ENCODE measurements at regions not wholly inside any gene's neighbourhood (a gene's known extent, or its start where the extent isn't known, plus 50 kb on each side); places are given as distances from the start of the nearest gene placed in this dataset.

DNA sequence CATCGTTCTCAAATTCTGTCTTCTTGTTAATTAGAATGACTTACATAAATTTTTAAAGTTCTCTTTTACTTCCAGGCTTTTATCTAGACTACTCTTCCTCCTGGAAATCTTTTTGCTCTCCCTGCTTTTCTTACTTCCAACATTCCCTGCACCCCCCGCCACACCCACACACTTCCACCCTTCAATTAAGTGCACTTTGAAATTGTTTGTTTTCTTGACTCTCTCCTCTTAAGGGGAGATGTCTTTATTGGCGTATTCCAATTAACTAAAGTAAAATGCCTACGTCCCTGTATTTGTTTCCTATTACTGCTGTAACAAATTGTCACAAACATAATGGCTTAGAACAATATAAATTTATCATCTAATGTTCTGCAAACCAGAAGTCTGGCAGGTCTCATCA, 125.2 kb upstream of the KRR1 start (continued):
- TF ChIP-seq, protein P1, sequence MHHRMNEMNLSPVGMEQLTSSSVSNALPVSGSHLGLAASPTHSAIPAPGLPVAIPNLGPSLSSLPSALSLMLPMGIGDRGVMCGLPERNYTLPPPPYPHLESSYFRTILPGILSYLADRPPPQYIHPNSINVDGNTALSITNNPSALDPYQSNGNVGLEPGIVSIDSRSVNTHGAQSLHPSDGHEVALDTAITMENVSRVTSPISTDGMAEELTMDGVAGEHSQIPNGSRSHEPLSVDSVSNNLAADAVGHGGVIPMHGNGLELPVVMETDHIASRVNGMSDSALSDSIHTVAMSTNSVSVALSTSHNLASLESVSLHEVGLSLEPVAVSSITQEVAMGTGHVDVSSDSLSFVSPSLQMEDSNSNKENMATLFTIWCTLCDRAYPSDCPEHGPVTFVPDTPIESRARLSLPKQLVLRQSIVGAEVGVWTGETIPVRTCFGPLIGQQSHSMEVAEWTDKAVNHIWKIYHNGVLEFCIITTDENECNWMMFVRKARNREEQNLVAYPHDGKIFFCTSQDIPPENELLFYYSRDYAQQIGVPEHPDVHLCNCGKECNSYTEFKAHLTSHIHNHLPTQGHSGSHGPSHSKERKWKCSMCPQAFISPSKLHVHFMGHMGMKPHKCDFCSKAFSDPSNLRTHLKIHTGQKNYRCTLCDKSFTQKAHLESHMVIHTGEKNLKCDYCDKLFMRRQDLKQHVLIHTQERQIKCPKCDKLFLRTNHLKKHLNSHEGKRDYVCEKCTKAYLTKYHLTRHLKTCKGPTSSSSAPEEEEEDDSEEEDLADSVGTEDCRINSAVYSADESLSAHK (tag by site-specific recombination; IDR thresholded peaks at IDR 0.05): no peak
- no peak for TF ChIP-seq SP2 (tag by site-specific recombination; IDR thresholded peaks at IDR 0.05)
- TF ChIP-seq, protein P2, sequence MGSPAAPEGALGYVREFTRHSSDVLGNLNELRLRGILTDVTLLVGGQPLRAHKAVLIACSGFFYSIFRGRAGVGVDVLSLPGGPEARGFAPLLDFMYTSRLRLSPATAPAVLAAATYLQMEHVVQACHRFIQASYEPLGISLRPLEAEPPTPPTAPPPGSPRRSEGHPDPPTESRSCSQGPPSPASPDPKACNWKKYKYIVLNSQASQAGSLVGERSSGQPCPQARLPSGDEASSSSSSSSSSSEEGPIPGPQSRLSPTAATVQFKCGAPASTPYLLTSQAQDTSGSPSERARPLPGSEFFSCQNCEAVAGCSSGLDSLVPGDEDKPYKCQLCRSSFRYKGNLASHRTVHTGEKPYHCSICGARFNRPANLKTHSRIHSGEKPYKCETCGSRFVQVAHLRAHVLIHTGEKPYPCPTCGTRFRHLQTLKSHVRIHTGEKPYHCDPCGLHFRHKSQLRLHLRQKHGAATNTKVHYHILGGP (tag by site-specific recombination; IDR thresholded peaks at IDR 0.05): no peak
- no peak for TF ChIP-seq ZNF677 (tag by site-specific recombination; IDR thresholded peaks at IDR 0.05)
- no peak for TF ChIP-seq ZNF239 (tag by site-specific recombination; IDR thresholded peaks at IDR 0.05)
- no peak for TF ChIP-seq ZNF510 (tag by site-specific recombination; IDR thresholded peaks at IDR 0.05; ENCODE audit: insufficient replicate concordance)
- no peak for TF ChIP-seq ZBTB7A (tag by site-specific recombination; IDR thresholded peaks at IDR 0.05; ENCODE audit: low read depth)
- TF ChIP-seq ZBTB17 (tag by site-specific recombination; IDR thresholded peaks at IDR 0.05): no peak
- TF ChIP-seq ZNF274 (IDR thresholded peaks at IDR 0.05; ENCODE audit: low read length): no peak
- no peak for TF ChIP-seq ZNF274 (tag by site-specific recombination; IDR thresholded peaks at IDR 0.05; ENCODE audit: borderline replicate concordance)
- no peak for TF ChIP-seq ZNF10 (tag by site-specific recombination; IDR thresholded peaks at IDR 0.05)
- no peak for TF ChIP-seq ZNF48 (tag by site-specific recombination; IDR thresholded peaks at IDR 0.05)
- TF ChIP-seq, protein P3, sequence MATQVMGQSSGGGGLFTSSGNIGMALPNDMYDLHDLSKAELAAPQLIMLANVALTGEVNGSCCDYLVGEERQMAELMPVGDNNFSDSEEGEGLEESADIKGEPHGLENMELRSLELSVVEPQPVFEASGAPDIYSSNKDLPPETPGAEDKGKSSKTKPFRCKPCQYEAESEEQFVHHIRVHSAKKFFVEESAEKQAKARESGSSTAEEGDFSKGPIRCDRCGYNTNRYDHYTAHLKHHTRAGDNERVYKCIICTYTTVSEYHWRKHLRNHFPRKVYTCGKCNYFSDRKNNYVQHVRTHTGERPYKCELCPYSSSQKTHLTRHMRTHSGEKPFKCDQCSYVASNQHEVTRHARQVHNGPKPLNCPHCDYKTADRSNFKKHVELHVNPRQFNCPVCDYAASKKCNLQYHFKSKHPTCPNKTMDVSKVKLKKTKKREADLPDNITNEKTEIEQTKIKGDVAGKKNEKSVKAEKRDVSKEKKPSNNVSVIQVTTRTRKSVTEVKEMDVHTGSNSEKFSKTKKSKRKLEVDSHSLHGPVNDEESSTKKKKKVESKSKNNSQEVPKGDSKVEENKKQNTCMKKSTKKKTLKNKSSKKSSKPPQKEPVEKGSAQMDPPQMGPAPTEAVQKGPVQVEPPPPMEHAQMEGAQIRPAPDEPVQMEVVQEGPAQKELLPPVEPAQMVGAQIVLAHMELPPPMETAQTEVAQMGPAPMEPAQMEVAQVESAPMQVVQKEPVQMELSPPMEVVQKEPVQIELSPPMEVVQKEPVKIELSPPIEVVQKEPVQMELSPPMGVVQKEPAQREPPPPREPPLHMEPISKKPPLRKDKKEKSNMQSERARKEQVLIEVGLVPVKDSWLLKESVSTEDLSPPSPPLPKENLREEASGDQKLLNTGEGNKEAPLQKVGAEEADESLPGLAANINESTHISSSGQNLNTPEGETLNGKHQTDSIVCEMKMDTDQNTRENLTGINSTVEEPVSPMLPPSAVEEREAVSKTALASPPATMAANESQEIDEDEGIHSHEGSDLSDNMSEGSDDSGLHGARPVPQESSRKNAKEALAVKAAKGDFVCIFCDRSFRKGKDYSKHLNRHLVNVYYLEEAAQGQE (tag by site-specific recombination; IDR thresholded peaks at IDR 0.05): no peak
- no peak for TF ChIP-seq ZSCAN23 (tag by site-specific recombination; IDR thresholded peaks at IDR 0.05)
- TF ChIP-seq, protein P4, sequence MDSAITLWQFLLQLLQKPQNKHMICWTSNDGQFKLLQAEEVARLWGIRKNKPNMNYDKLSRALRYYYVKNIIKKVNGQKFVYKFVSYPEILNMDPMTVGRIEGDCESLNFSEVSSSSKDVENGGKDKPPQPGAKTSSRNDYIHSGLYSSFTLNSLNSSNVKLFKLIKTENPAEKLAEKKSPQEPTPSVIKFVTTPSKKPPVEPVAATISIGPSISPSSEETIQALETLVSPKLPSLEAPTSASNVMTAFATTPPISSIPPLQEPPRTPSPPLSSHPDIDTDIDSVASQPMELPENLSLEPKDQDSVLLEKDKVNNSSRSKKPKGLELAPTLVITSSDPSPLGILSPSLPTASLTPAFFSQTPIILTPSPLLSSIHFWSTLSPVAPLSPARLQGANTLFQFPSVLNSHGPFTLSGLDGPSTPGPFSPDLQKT (IDR thresholded peaks at IDR 0.05; ENCODE audit: borderline replicate concordance, low read depth, low read length): no peak
- TF ChIP-seq KLF1 (tag by site-specific recombination; IDR thresholded peaks at IDR 0.05): 0 out of 2 replicates have a peak, but pooled peaks have one; percentile 24

DNA sequence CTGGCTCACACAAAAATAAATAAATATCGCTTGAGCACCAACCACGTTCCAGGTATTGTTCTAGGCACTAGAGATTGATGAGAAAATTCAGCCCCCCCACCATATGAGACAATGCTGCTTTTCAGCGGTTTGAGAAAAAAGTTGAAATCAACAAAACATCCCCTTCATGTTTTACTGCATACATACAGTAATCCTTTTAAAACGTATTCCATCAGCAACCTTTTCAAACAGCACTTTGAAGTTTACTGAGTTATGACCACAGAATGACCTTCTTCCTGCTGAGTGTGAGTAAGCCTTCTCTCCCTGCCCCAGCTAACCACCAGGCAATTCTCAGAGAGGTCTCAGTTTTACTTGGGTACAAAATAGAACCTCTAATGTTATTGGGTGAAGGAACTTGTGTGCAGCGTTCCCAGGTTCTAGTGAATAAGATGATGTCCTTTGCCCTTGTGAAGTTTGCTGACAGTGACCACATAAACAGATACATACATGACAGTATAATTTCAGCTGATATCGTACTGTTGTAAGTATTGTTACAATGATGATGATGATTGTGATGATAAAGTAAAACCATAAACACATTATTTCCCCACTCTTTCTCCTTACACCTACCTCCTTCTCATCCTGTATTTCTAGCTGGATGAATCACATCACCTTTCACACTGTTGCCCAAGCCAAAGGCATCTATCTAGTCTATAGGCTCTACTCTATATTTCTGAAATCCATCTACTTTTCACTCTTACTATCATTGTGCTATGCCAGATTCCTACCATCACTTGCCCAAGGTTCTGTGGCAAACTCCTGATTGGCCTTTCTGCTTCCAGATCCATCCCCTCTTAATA, 124.4 kb upstream of the KRR1 start:
- no peak overlapping the region for H3K27ac ChIP-seq (ENCODE audit: extremely low read depth, low read depth, low read length)
- peaks cover 5% of the 10 kb centered on the region for H3K4me1 ChIP-seq (ENCODE audit: control insufficient read depth, insufficient read depth, low read length)
- no peak overlapping the region for H3K4me3 ChIP-seq (ENCODE audit: low read depth, low read length)
- H3K9me3 ChIP-seq (ENCODE audit: control insufficient read depth, insufficient read depth, low read depth, low read length): no peaks in the 10 kb centered on the region
- POLR2A ChIA-PET: no interaction called here
- CTCF ChIA-PET: no interaction called here
- H3K36me3 ChIP-seq (ENCODE audit: control insufficient read depth in 2 of 2, insufficient read depth in 1 of 2, low read length in 2 of 2): no peaks in the 10 kb centered on the region
- no peak for TF ChIP-seq GLIS2 (tag by site-specific recombination; IDR thresholded peaks at IDR 0.05)
- TF ChIP-seq ZNF510 (tag by site-specific recombination; IDR thresholded peaks at IDR 0.05; ENCODE audit: insufficient replicate concordance): no peak
- TF ChIP-seq ZNF426 (tag by site-specific recombination; IDR thresholded peaks at IDR 0.05): no peak
- TF ChIP-seq, protein P5, sequence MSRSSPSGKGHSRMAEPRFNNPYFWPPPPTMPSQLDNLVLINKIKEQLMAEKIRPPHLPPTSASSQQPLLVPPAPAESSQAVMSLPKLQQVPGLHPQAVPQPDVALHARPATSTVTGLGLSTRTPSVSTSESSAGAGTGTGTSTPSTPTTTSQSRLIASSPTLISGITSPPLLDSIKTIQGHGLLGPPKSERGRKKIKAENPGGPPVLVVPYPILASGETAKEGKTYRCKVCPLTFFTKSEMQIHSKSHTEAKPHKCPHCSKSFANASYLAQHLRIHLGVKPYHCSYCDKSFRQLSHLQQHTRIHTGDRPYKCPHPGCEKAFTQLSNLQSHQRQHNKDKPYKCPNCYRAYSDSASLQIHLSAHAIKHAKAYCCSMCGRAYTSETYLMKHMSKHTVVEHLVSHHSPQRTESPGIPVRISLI (tag by site-specific recombination; IDR thresholded peaks at IDR 0.05): peak; percentile 73; the same call in 1 of the 2 replicates
- no peak for TF ChIP-seq ZNF76 (tag by site-specific recombination; IDR thresholded peaks at IDR 0.05; ENCODE audit: borderline replicate concordance, low read depth)
- TF ChIP-seq ZNF114 (tag by site-specific recombination; IDR thresholded peaks at IDR 0.05): no peak
- no peak for TF ChIP-seq OVOL3 (tag by site-specific recombination; IDR thresholded peaks at IDR 0.05)
- TF ChIP-seq ZNF529 (tag by site-specific recombination; IDR thresholded peaks at IDR 0.05; ENCODE audit: insufficient replicate concordance): no peak
- peak; percentile 91 for TF ChIP-seq TCF7L2 (IDR thresholded peaks at IDR 0.05; ENCODE audit: borderline replicate concordance, low read depth, low read length)
- TF ChIP-seq, protein P6, sequence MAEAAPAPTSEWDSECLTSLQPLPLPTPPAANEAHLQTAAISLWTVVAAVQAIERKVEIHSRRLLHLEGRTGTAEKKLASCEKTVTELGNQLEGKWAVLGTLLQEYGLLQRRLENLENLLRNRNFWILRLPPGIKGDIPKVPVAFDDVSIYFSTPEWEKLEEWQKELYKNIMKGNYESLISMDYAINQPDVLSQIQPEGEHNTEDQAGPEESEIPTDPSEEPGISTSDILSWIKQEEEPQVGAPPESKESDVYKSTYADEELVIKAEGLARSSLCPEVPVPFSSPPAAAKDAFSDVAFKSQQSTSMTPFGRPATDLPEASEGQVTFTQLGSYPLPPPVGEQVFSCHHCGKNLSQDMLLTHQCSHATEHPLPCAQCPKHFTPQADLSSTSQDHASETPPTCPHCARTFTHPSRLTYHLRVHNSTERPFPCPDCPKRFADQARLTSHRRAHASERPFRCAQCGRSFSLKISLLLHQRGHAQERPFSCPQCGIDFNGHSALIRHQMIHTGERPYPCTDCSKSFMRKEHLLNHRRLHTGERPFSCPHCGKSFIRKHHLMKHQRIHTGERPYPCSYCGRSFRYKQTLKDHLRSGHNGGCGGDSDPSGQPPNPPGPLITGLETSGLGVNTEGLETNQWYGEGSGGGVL (tag by site-specific recombination; IDR thresholded peaks at IDR 0.05): 0 out of 2 replicates have a peak, but pooled peaks have one; percentile 15
